H54 (cell line): ENCODE measurements at regions not wholly inside any gene's neighbourhood (a gene's known extent, or its start where the extent isn't known, plus 50 kb on each side); places are given as distances from the start of the nearest gene placed in this dataset.
A peak's percentile ranks its signal among the peaks of the same experiment; 100 is the strongest.

Experiments
- DNase-seq: peaks from one replicate; pipeline ENCODE4 v3.0.0; 2011; ENCODE audit warnings: low spot score, mixed read lengths; ENCODE audit not compliant: insufficient read length
- FAIRE-seq: peaks from 3 replicates; lab custom pipeline; 2011; peaks lifted over from hg19 to GRCh38; lab: Jason Lieb, UNC
- POLR2A ChIP-seq: IDR thresholded peaks from 2 replicates; pipeline ENCODE4 v1.6.1; 2011; ENCODE audit warnings: low read depth, mild to moderate bottlenecking, low read length

DNA sequence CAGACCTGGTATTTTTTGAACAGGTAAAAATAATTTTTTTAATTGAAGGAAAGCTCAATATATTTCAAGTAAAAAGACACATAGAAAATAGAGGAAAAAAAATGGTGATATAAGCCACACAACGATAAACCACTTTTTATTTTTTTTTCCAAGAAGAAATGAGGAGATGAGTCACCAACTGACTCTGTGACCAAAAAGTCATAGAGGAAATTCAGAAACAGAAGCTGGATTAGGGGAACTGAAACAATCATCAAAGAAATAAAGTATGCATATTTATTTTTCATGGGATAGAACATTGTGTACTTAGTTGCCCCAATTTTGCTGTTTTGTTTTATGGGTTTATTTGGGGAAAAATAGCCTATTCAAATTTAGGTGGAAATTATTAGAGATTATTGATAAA lies 176.8 kb upstream of the AGR3 start:
- DNase-seq (peak; percentile 7), FAIRE-seq (peak; percentile 64)
- no peak for TF ChIP-seq POLR2A

DNA sequence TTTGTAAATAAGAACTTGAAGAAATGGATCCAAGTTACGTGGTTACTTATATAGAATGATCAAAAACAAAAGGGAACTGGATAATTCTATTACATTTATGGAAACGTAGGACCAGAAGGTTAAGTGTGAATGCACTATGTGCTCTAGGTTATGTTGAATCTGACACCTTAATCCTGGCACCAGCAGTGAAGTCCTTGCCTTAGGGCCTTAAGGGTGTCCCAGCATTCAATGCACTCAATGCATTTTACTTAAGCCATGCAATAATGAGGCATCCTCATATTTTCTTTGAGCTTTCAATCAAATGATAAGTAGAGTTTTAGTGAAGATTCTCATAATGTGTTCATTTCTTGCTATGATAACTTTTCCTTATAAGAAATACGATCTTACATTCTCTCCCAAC lies 178.3 kb upstream of the AGR3 start:
- DNase-seq, result no peak
- FAIRE-seq, result peak; percentile 20
- no peak for TF ChIP-seq POLR2A

DNA sequence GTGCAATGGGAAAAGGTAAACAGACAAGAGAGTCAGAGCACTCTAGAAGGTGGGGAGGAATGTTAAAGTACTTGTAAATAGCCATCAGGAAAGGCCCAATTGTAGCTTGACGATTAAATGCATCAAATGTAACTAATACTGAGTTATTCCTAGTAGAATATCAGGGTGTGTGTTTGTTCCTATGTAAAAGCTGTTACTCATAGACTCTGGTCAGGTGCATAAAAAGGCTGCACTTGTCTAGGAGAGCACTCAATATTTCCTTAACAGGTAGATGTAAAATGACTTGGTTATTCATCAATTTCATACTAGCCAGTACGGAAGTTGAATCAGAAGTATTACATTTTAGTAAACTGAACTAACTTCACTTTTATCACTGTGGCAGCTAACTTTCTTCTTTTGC lies 179.7 kb upstream of the AGR3 start:
- no peak for TF ChIP-seq POLR2A
- FAIRE-seq (no peak), DNase-seq (no peak)

DNA sequence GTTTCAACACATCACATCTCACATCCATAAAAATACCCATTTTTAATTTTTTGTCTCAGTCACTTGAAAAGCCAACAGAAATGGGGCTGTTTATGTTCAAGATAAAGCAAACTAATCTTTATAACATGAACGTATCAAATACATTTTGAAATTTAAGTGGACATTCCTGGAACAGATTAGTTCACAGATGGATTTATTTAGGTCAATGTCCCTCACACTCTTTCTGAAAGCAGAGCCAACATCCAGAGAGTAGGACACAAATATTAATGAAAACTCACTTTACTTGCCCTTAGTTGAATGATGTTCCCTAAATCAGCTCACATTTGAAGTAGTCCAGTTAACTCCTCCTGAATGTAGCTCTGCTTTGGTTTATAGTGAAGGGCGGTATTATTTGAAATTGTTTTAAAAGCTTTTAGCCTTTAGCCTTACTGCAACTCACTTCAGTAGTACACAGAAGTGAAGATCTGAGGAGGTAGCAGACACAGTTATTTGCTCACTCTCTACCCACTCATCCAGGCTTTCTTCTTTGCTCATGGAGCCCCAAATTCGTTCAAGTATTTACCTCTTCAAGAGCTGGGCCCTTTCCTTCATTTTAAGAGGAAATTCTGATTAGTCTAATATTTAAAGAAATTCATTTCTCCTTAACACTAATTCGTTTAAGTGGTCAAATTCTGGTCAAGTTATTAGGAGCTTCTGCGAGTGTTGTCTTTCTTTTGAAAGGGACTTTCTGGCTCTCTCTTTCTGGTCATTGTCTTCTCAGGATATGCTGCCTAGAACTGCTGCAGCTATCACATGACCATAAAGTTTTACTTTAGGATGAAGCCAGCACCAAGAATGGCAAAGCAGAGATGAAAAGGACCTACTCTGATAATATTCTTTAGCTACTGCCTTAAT lies 180.6 kb upstream of the AGR3 start:
- no peak for TF ChIP-seq POLR2A
- no peak for FAIRE-seq

DNA sequence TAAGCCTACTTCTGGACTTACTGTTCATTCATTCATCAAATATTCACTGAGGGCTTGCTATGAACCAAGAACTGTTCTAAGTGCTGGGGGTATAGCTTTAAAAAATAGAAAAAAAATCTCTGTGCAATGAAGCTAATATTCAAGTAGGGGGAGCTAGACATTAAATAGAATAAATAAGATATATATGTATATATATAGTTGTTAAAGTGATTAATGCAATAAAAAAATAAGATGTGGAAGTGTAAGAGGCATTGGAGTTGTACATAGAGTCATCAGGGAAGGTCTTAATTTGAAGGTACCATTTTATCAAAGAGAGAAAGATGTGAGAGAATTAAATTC lies 181.2 kb upstream of the AGR3 start:
- no peak for FAIRE-seq
- no peak for TF ChIP-seq POLR2A
- no peak for DNase-seq

More for the DNA sequence above, 180.6 kb upstream of the AGR3 start:
- no peak for DNase-seq

DNA sequence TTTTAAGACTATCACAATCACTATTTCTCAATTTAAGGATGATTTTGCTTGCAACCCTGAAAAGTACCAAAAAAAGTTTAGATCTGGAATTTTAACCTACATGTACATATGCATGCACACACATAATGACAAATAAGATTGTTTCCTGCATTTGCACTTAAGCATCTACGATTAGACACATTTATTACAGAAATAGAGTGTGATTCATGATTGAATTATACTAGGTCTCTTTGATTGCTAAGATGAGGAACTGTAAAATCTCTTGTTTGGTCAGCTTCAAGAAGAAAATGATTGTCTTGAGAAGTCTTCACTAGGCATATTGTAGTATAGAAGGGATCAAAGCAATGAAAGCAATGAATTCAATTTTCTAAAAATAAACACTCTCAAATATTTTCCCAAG lies 185.9 kb upstream of the AGR3 start:
- TF ChIP-seq POLR2A, result no peak
- FAIRE-seq, result peak; percentile 15
- no peak for DNase-seq

DNA sequence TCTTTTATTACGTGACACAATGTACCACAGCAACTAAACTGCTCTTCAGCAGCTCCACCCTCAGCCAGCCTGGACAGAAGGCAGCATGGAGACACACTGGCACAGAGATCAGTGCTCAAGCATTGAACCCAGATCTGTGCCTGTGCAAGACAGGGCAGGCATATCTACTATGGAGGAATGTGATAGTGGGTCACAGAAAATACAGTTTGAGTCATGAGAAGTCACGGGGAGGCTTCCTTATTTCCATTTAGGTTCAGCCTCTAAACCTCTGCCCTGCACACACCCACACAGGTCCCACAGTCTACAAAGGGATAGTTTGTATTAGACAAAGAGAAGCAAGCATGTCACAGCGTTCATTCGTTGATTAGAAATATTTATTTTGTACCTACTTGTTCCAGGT lies 187.4 kb upstream of the AGR3 start:
- FAIRE-seq (no peak), DNase-seq (no peak)
- TF ChIP-seq POLR2A, result no peak

DNA sequence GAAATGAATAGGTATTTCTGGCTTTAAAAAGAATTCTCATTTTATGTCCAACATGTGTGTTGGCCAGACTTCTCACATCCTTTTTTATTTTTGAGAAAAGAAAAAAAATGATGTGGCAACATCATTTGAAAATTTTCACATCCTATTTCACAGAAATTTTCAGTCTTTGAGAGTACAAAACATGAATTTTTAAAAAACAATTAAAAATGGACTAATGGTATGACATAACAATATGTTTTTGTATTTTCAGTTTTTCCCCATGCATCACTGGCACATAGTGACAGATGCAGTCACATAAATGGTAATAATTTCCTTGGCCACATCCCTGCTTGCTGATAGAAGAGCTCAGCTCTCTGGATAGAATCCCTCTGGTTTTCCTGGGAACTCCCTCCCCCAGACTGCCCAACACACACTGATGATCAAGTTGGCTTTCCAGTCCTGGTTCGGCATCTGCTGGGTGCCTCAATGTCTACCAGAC lies 188.5 kb upstream of the AGR3 start:
- no peak for FAIRE-seq

DNA sequence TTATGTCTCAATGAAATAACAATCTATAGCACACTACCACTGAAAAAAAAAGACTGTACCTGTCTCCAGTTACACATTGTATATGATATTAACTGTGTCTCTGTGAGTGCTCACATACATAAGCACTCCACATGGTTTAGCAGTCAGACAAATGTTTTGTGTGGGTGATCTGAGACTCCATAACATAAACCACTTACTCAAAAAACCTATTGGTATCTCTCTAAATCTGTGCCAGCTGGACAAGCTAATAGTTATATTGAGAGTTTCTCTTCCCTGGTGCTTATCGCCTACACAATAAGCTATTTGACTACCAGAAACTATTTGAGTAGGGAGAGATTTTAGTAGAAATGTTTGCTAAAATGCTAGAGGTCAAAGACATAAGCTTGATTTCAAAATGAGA lies 190.1 kb upstream of the AGR3 start:
- no peak for TF ChIP-seq POLR2A
- DNase-seq, result no peak
- FAIRE-seq, result no peak

More for the DNA sequence above, 188.5 kb upstream of the AGR3 start:
- no peak for DNase-seq
- no peak for TF ChIP-seq POLR2A

DNA sequence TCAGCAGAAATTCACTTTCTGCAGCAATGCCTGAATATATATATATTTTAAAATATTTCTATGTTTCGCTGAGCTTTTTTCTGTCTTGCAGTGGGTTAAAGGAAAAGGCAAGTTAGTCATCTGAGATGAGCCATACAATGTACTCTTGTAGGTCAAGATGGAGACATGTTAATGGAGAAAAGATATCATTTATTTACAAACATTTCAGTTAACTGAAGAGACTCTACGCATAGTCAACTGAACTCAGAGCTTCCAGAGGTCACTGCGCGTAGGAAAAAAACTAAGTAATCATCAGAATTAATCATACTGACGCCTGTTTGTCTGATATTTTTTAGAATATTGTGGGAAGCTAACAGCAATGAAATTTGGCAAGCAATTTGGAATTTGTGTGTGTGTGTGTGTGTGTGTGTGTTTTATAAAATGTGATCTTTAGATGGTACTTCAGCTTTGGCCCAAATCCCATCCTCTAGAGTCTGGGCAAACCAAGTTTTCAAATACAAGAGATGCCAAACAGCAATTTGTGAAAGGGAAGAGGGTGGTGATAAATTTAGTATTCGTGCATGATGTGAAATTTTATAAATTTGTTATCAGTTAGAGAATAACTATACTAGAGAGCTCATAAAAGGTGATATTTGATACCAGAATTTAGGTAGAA lies 193.9 kb upstream of the AGR3 start:
- FAIRE-seq (peak; percentile 68), DNase-seq (no peak)
- no peak for TF ChIP-seq POLR2A

DNA sequence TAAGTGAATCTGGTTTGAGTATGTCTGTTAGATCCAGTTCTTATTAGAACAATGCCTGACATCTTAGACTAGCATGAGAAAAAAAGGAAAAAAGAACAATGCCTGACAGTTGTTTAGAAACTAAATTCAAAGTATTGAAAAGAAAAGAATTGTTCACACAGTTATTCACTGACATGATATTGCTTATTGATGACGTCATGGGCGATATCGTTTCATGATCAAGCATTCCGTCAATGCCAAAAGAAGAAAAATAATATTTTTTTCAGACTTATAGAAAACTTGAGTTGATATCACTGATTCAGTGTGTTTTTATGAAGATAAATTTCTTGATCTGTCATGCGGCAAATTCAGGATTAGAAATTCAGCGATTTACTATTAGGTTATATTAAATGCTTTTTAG lies 196.5 kb upstream of the AGR3 start:
- no peak for TF ChIP-seq POLR2A
- FAIRE-seq (peak; percentile 55), DNase-seq (no peak)

DNA sequence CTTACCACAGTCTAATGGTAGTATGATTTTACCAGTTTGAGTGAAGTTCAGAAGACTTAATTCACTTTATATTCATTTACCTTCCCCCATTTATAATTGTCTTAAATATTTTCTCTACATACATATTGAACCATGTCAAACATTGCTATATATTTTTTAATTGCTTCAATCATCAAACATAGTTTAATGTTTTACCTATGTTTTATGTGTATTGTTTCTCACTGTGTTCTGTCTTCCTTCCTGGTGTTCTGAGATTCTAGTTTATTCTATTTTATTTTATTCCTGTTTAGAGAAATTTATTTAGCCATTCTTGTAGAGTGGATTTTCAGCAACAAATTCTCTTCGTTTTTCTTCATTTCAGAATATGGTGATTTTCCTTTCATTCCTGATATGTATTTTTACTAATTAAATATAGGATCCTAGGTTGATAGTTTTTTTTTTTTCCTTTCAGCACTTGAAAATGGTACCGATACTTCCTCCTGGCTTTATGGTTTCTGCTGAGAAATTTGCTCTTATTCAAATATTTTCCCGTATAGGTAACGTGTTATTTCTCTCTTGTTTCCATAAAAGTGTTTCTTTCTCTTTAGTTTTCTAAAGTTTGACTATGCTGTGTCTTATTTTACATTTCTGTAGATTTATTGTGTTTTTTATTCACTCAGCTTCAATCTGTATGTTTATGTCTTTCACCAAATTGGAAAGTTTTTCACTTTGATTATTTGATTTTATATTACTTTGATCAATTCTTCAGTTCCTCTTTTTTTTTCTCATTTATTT lies 201.8 kb upstream of the AGR3 start:
- peak; percentile 27 for FAIRE-seq
- no peak for TF ChIP-seq POLR2A
- DNase-seq, result no peak

DNA sequence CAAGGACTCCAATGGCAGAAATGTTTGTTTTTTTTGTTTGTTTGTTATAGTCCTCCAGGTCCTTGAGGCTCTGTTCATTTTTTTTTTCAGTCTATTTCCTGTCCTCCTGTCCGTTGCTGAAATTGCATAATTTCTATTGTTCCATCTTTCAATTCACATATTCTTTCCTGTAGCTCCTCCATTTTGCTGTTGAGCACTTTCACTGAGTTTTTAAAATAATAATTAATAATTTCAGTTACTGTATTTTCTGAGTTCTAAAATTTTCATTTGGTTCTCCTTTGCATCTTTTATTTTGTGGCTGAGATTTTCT lies 202.3 kb upstream of the AGR3 start:
- DNase-seq, result no peak
- no peak for TF ChIP-seq POLR2A
- FAIRE-seq, result no peak

DNA sequence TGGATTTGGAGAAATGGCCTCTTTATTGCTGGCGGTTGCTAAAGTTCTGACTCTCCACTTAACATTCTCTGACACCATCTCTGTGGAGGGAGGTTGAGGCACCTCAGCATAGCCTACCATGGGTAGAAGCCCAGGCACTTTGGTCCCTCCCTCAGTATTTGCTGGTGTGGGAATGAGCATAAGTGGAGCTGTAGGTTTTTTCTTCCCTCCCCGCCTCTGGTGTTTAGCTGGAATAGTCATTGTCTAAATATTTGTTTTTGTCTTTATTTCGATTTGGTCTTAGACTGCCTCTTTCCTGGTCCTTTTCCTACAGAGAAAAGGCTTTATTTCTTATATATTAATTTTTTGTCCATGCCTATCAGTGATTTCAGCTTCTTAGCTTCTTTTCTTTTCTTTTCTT lies 203.4 kb upstream of the AGR3 start:
- TF ChIP-seq POLR2A, result no peak
- FAIRE-seq (no peak), DNase-seq (no peak)
